Large intestine (tissue), 3 donors: ENCODE measurements at regions not wholly inside any gene's neighbourhood (a gene's known extent, or its start where the extent isn't known, plus 50 kb on each side); places are given as distances from the start of the nearest gene placed in this dataset.
"Not testable (repeated sequence)": the region's sequence is repeated elsewhere in the genome, so short reads cannot be mapped to it uniquely, and the experiment has no call there.

Experiments
- DNase-seq, 2 donors: peaks; one replicate each; pipeline versions ENCODE4 v3.0.0 to v3.0.0-alpha.2; 2013
- H3K27ac ChIP-seq: one replicate; pipeline ENCODE4 v1.5.1; 2013; ENCODE audit warnings: low read length
- H3K27me3 ChIP-seq: 2 replicates; pipeline ENCODE4 v1.6.1; 2013; ENCODE audit warnings: low read length; ENCODE audit not compliant: control insufficient read depth, insufficient read depth
- H3K36me3 ChIP-seq: 2 replicates; pipeline ENCODE4 v1.6.1; 2013; ENCODE audit warnings: low read length; ENCODE audit not compliant: control insufficient read depth, insufficient read depth
- H3K4me1 ChIP-seq: one replicate; pipeline ENCODE4 v1.6.1; 2013; ENCODE audit warnings: low read length; ENCODE audit not compliant: control insufficient read depth, insufficient read depth
- H3K4me3 ChIP-seq: one replicate; pipeline ENCODE4 v1.5.1; 2013; ENCODE audit warnings: low read length
- H3K9me3 ChIP-seq: one replicate; pipeline ENCODE4 v1.6.1; 2013; ENCODE audit warnings: mild to moderate bottlenecking, low read depth, low read length, moderate library complexity; ENCODE audit not compliant: control insufficient read depth
- WGBS: methylation state at CpG from one replicate; pipeline ENCODE4 v1.1.5; 2013; ENCODE audit warnings: low lambda C conversion rate; ENCODE audit not compliant: insufficient coverage; 5-methylcytosine and 5-hydroxymethylcytosine counted together

DNA sequence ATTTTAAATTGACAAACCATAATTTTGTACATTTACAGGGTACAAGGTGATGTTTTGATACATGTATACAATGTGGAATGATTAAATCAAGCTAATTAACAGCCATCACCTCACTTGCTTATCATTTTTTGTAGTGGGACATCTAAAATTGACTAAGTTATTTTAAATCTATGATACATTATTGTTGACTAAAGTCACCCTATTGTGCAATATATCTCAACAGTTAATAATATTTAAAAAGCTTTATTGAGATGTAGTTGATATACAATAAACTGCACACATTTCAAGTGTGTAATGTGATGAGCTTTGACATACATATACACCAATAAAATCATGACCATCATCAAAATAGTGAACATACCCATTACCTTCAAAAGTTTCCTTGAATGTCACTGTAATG lies 242.5 kb upstream of the PLXNA2 start:
- Histone ChIP-seq H3K4me1 (no peaks in the 10 kb centered on the region), H3K4me3 (no peak overlapping the region), H3K27me3 (no peaks in the 10 kb centered on the region), H3K9me3 (no peaks in the 10 kb centered on the region), H3K36me3 (no peaks in the 10 kb centered on the region), H3K27ac (no peak overlapping the region)
- DNase-seq: no peak

DNA sequence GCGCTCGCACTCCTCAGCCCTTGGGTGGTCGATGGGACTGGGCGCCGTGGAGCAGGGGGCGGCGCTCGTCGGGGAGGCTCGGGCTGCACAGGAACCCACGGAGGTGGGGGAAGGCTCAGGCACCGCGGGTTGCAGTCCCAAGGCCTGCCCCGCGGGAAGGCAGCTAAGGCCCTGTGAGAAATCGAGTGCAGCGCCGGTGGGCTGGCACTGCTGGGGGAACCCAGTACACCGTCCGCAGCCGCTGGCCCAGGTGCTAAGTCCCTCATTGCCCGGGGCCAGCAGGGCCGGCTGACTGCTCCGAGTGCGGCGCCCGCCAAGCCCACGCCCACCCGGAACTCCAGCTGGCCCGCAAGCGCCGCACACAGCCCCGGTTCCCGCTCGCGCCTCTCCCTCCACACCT lies 244.2 kb upstream of the PLXNA2 start:
- not testable (repeated sequence) for DNase-seq, H3K27me3 ChIP-seq, H3K4me1 ChIP-seq, H3K36me3 ChIP-seq, H3K27ac ChIP-seq, H3K4me3 ChIP-seq, H3K9me3 ChIP-seq
- no CpG with 5 or more reads among the region's 36 CpGs for WGBS

DNA sequence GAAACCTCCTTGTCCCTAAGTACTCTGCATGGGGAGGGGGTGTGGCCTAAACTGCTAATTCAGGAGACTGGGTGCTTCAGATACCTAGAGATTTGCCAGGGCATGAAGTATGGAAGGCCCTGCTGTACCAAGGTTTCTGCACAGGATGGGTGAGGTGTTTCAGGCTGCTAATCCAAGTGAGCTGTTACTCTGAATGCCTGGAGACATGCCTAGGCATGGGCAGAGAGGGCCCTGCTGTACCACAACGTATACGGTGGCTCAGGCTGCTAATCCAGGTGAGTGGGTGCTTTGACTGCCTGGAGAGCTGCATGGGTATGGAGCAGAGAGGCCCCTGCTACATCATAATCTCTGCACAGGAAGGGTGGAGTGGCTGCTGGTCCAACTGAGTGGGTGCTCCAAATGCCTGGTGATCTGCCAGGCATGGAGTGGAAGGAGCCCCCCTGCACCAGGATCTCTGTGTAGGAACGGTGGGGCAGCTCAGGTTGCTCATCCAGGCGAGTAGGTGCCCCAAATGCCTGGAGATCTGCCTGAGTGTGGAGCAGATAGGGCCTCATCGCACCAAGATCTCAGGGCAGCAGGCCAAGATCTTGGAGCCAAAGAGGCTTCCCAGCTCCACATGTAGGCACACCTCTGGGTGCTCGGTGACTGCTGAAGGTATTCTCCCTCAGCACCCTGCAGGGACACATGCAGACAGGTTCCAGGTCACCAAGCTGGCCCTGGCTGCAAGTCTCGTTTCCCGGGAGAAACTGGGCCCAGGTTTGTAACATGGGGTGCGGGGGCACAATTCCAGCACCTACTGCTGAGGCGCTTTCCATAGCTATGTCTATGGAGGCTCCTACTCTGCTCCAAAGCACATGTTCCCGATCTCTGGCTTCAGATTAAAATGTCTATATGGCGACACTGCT lies 252.5 kb upstream of the PLXNA2 start:
- Histone ChIP-seq H3K4me3 (no peak overlapping the region), H3K9me3 (no peaks in the 10 kb centered on the region), H3K27ac (no peak overlapping the region), H3K27me3 (peaks cover 5% of the 10 kb centered on the region), H3K4me1 (no peaks in the 10 kb centered on the region), H3K36me3 (no peaks in the 10 kb centered on the region)
- WGBS: no CpG with 5 or more reads among the region's 12 CpGs
- DNase-seq: no peak

- H3K27ac ChIP-seq: no peak overlapping the region
- 100% methylated on average over 2 of the region's 4 CpGs for WGBS
- no peak overlapping the region for H3K4me3 ChIP-seq
- no peak for DNase-seq
- H3K9me3 ChIP-seq: no peaks in the 10 kb centered on the region
- no peaks in the 10 kb centered on the region for H3K4me1 ChIP-seq
- peaks cover 5% of the 10 kb centered on the region for H3K27me3 ChIP-seq
- no peaks in the 10 kb centered on the region for H3K36me3 ChIP-seq
These were observed 253.8 kb upstream of the PLXNA2 start for GRCh38 chr1:208497866-208498541.

- Histone ChIP-seq H3K4me1 (no peaks in the 10 kb centered on the region), H3K36me3 (no peaks in the 10 kb centered on the region), H3K4me3 (no peak overlapping the region), H3K27ac (no peak overlapping the region), H3K27me3 (peaks cover 5% of the 10 kb centered on the region), H3K9me3 (no peaks in the 10 kb centered on the region)
- WGBS: 96% methylated on average over 3 of the region's 3 CpGs
- no peak for DNase-seq
These were observed 254.8 kb upstream of the PLXNA2 start for GRCh38 chr1:208499026-208499425.

- no peak overlapping the region for H3K27ac ChIP-seq
- H3K27me3 ChIP-seq: peaks cover 5% of the 10 kb centered on the region
- H3K4me1 ChIP-seq: no peaks in the 10 kb centered on the region
- no peak for DNase-seq
- H3K4me3 ChIP-seq: no peak overlapping the region
- no peaks in the 10 kb centered on the region for H3K9me3 ChIP-seq
- no CpG with 5 or more reads among the region's 4 CpGs for WGBS
- no peaks in the 10 kb centered on the region for H3K36me3 ChIP-seq
These were observed 255.4 kb upstream of the PLXNA2 start for GRCh38 chr1:208499601-208500000.

DNA sequence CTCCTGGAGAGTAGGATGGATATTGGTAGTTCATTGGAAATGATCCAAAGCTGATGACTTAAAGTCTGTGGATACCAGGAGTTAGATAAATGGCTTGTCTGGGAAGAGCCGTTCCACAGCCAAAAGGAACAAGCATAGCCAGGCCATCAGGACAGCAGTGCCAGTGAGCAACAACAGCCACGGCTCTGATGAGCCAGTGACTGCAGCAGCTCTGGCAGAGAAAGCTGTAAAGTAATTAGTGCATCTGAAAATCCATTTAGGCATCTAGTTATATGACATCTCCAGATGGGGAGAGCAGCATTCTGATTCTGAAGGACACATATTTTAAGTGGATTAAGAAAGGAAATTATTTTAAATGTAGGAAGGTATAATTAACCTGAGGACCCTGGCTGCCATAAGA lies 256.2 kb upstream of the PLXNA2 start:
- Histone ChIP-seq H3K27me3 (peaks cover 5% of the 10 kb centered on the region), H3K9me3 (no peaks in the 10 kb centered on the region), H3K36me3 (no peaks in the 10 kb centered on the region), H3K4me1 (no peaks in the 10 kb centered on the region), H3K27ac (no peak overlapping the region), H3K4me3 (no peak overlapping the region)
- DNase-seq: no peak
- no CpG with 5 or more reads among the region's 2 CpGs for WGBS

- DNase-seq: no peak
- H3K27me3 ChIP-seq: peaks cover 5% of the 10 kb centered on the region
- no CpG with 5 or more reads among the region's 2 CpGs for WGBS
- no peak overlapping the region for H3K4me3 ChIP-seq
- H3K36me3 ChIP-seq: no peaks in the 10 kb centered on the region
- H3K9me3 ChIP-seq: no peaks in the 10 kb centered on the region
- no peak overlapping the region for H3K27ac ChIP-seq
- H3K4me1 ChIP-seq: no peaks in the 10 kb centered on the region
These were observed 257.4 kb upstream of the PLXNA2 start for GRCh38 chr1:208501542-208501941.

DNA sequence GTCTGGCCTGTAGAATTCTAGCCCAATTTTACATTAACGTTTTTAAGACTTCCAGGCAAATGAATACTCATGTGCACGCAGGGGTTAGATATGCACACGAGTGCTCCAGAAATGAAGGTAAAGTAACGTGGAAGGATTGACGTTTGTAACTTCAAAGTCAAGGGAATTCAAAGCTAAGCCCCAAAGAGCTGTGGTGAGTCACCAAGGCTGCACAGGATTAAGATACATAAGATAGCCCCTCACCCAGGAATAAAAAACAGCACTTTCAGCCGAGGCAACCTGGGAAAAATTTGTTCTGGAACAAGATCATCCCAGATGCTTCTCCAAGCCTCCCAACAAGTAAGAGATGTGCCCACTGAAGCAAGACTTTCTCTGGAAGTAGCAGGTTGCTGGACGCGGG lies 259.6 kb upstream of the PLXNA2 start:
- no peak for DNase-seq
- Histone ChIP-seq H3K27me3 (peaks cover 5% of the 10 kb centered on the region), H3K4me3 (no peak overlapping the region), H3K27ac (no peak overlapping the region), H3K36me3 (no peaks in the 10 kb centered on the region), H3K4me1 (no peaks in the 10 kb centered on the region), H3K9me3 (no peaks in the 10 kb centered on the region)
- no CpG with 5 or more reads among the region's 8 CpGs for WGBS

- 100% methylated on average over 2 of the region's 2 CpGs for WGBS
- H3K4me1 ChIP-seq: no peaks in the 10 kb centered on the region
- no peak for DNase-seq
- no peaks in the 10 kb centered on the region for H3K36me3 ChIP-seq
- no peak overlapping the region for H3K4me3 ChIP-seq
- no peaks in the 10 kb centered on the region for H3K27me3 ChIP-seq
- no peaks in the 10 kb centered on the region for H3K9me3 ChIP-seq
- H3K27ac ChIP-seq: no peak overlapping the region
These were observed 262.6 kb upstream of the PLXNA2 start for GRCh38 chr1:208506812-208507211.

- Histone ChIP-seq H3K36me3 (no peaks in the 10 kb centered on the region), H3K9me3 (no peaks in the 10 kb centered on the region), H3K27ac (no peak overlapping the region), H3K4me1 (no peaks in the 10 kb centered on the region), H3K4me3 (no peak overlapping the region), H3K27me3 (peaks cover 2% of the 10 kb centered on the region)
- WGBS: no CpG with 5 or more reads among the region's 2 CpGs
- DNase-seq: no peak
These were observed 264.9 kb upstream of the PLXNA2 start for GRCh38 chr1:208509072-208509471.
